ENCODE measurements at regions not wholly inside any gene's neighbourhood (a gene's known extent, or its start where the extent isn't known, plus 50 kb on each side); places are given as distances from the start of the nearest gene placed in this dataset.
A peak's percentile ranks its signal among the peaks of the same experiment; 100 is the strongest.
"Not testable (repeated sequence)": the region's sequence is repeated elsewhere in the genome, so short reads cannot be mapped to it uniquely, and the experiment has no call there.

GRCh38 chr2:5183031-5183430 is 509.2 kb upstream of the SOX11 start:
- DNase-seq (ENCODE audit: extremely low read depth, low read depth, low spot score), result no peak

GRCh38 chr2:5187283-5187682 is 504.9 kb upstream of the SOX11 start:
- DNase-seq (ENCODE audit: extremely low read depth, low read depth, low spot score), result no peak

GRCh38 chr2:5188636-5189035 is 503.5 kb upstream of the SOX11 start:
- DNase-seq (ENCODE audit: extremely low read depth, low read depth, low spot score), result no peak

DNA sequence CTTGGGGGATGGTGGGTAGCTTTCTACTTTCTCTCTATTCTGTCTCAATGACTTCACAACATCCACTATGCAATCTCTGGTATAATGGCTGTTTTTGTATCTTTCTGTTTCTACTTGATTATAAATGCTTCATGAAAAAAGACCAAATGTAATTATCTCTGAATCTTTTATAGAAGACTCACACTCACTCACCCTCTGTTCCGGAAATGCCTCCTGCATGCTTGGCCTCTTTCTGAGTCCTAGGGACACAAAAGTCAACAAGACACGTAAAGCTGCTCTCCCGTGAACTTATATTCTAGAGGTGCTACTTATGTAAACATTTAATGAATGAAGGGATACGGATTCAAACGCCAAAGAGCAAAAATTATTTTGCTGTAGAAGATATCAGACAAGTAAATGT is 502.2 kb upstream of the SOX11 start:
- no peak for DNase-seq (ENCODE audit: extremely low read depth, low read depth, low spot score)

GRCh38 chr2:5195636-5196035 is 496.5 kb upstream of the SOX11 start:
- DNase-seq (ENCODE audit: extremely low read depth, low read depth, low spot score), result no peak

DNA sequence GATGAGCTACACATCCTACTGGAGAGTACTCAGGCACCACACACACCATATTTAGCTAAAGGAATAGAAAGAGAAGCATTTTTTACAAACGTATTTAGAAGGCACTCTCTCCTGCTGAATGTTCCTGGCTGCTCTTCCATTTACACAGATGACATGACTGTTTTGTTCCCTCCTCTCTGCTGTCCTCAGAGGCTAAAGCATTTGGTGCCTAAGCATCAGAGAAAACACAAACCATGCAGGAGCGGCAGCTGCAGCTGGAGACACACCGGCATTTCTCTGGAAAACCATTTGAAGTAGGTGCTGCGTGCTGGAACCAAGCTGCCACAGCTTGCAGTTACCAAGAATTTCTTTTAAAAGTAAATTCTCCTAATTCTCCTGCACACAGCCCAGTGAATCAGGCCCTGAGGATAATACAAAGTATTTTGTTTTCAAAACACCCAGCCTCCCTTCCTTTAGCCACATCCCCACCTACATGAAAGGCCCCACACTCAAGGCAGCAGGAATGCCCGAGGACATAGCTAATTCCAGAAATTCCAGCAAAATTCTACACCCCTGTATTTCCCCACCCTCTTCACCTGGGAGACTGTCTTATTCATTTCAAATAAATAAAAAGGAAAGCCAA is 488.9 kb upstream of the SOX11 start:
- no peak for DNase-seq (ENCODE audit: extremely low read depth, low read depth, low spot score)

DNA sequence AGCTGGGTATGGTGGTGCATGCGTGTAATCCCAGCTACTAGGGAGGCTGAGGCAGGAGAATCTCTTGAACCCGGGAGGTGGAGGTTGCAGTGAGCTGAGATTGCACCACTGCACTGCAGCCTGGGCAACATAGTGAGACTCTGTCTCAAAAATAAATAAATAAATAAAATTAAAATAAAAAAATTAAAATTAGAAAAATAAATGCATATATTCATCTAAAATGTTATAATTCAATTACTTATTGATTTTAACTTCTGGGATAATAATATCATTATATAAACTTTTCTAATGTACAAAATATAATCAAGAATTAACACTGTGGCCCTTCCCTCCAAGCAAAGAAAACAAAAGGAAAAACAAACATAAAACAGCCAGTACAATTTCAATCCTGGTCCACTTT is 485.4 kb upstream of the SOX11 start:
- DNase-seq (ENCODE audit: extremely low read depth, low read depth, low spot score), result not testable (repeated sequence)

- no peak for DNase-seq (ENCODE audit: extremely low read depth, low read depth, low spot score)
Measured at GRCh38 chr2:5215989-5216607, 476.1 kb upstream of the SOX11 start.

GRCh38 chr2:5227062-5227699 is 465.0 kb upstream of the SOX11 start:
- DNase-seq (ENCODE audit: extremely low read depth, low read depth, low spot score), result no peak

DNA sequence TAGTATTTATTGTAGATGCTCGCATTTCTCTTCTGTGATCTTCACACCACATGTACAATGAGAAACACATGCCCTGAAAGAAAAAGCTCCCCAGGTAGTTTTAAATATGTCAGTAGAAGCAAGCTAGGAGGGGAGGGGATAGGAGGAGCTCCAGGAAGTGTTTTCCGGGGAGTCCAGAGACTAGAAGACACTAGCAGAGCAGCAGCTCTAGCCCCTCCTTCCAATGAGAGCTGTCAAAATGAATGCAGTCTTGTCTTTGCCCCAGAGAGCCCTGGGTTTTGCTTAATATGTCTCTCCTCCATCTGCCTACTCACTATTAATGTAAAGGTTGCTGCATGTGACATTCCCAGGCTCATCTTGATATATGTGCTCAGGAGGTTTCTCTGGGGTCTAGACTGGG is 462.6 kb upstream of the SOX11 start:
- no peak for DNase-seq (ENCODE audit: extremely low read depth, low read depth, low spot score)

GRCh38 chr2:5230444-5230843 is 461.7 kb upstream of the SOX11 start:
- DNase-seq (ENCODE audit: extremely low read depth, low read depth, low spot score), result no peak

DNA sequence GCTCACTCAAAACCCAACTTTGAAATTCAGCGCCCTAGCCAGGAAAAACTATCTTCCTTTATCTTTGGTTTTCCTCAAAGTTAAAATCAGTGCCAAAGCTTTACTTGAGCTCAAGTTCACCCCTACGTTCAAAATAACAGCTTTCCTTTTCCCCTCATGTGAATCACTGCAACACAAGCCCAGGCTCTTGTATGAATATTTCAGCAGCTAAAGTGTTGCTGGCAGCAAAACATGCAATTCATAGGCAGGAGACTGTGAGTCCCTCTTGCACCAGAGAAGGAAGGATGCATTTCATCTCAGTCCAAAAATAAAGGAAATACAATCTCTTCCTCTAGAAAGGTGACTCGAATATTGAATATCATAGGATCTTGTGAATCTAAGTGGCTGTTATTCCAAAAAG is 461.3 kb upstream of the SOX11 start:
- no peak for DNase-seq (ENCODE audit: extremely low read depth, low read depth, low spot score)

- DNase-seq (ENCODE audit: extremely low read depth, low read depth, low spot score), result no peak
Measured at GRCh38 chr2:5231287-5231686, 460.9 kb upstream of the SOX11 start.

- DNase-seq (ENCODE audit: extremely low read depth, low read depth, low spot score), result no peak
Measured at GRCh38 chr2:5234563-5234962, 457.6 kb upstream of the SOX11 start.

DNA sequence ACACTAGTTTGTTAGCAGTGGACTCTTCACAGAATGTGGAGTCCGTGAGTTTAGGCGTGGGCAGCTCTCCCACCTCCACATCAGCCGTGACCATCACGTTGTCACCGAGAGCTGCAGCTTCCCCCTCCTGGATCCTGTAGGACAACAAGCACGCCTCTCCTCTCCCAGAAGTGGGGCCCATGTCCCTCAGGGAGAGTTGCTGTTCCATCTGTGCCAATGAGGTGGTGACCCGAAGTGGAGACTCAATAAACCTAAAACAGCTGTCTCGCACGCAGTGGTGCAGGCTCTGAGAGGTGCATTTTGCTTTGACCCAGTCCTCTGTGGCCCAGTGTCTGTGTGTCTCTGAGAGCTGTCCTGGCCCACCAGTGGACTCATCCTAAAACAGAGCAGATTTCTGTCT is 456.5 kb upstream of the SOX11 start:
- DNase-seq (ENCODE audit: extremely low read depth, low read depth, low spot score), result no peak

- no peak for DNase-seq (ENCODE audit: extremely low read depth, low read depth, low spot score)
Measured at GRCh38 chr2:5236249-5236648, 455.9 kb upstream of the SOX11 start.

GRCh38 chr2:5242751-5243150 is 449.4 kb upstream of the SOX11 start:
- no peak for DNase-seq (ENCODE audit: extremely low read depth, low read depth, low spot score)

DNA sequence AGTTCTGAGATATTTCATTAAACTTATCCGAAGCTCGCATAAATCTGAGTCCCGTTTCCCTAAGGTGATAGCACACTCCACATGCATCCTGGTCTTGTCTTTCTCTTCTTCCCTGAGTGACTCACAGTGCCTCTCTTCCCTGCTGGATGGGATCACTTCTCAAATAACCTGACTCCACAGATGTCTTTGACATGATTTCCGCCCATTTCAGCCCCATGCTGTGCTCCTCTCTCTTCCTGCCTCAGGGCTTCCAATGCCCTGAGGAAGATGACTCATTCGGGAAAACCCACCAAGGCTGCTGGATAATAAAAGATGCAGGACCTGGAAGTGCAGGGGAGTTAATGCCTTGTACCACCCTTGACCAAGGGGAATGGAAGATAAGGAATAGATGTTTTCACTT is 441.7 kb upstream of the SOX11 start:
- peak; percentile 12 for DNase-seq (ENCODE audit: extremely low read depth, low read depth, low spot score)

DNA sequence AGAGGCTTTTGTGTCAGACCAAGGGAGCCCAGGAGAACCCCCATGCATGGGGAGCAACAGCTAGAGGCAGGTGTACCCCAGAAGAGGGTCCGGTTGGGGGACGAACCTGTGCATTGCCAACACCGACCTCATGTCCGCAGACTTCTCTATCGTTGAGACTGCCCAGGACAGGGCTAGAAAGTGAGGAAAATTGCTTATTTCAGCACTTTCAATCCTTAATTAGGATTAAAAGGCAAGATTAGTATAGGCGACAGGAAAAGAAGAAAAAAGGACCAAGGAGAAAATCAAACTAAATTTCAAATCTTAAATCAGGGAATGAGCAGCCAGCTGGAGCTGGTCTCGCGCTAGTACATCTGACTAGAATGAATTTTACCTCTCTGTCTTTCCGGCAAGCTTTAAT is 438.9 kb upstream of the SOX11 start:
- DNase-seq (ENCODE audit: extremely low read depth, low read depth, low spot score), result no peak

DNA sequence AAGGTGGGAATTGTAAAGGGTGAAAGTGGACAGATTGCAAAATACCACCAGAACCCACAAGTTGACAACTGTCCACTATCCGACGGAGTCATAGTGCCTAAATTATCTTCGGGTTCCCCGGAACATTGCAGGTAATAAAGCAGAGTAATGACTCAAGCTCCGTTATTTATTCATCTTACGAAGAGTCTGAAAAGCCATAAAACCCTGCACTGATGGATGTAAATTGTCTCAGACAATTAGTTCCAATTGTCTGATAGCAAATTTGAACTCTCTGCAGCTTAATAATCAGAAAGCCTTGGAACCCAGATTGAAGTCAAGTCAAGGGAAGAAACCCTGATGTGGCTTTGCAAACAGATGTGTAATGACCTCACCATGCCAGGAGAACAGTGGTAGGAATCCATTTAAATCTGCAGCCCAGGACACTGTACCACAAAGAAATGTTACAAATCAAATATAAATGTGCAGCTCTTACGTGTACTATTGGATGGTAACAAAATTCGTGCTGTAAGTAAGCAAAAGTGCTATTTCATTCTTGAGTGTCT is 437.3 kb upstream of the SOX11 start:
- DNase-seq (ENCODE audit: extremely low read depth, low read depth, low spot score), result no peak

DNA sequence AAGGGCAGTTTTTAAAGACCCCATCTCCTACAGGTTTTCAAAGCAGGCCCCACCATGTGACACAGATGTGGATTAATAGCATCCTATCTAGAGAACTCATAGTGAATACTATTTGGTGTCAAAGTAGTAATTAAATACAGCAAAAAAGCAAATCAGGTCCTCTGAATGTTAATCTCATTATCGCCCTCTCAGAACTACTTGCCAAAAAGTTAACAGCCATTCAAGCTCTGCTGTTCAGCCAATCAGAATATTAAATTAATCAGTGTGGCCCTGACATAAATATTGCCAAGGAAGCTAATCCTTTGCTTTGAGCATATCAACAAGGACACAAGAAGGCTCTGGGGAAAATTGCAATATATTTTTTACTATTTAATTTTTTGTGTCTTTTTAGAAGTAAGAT is 428.9 kb upstream of the SOX11 start:
- no peak for DNase-seq (ENCODE audit: extremely low read depth, low read depth, low spot score)

- DNase-seq (ENCODE audit: extremely low read depth, low read depth, low spot score), result no peak
Measured at GRCh38 chr2:5264361-5264760, 427.8 kb upstream of the SOX11 start.

Data from glomerular endothelial cell (primary cell).